SK-N-SH treated with all-trans-retinoic acid at 6 μM for 48 hours (cell line): ENCODE measurements at regions not wholly inside any gene's neighbourhood (a gene's known extent, or its start where the extent isn't known, plus 50 kb on each side); places are given as distances from the start of the nearest gene placed in this dataset.

Source experiments
- ATAC-seq: fragments of 200-7000 bp; cut with Tn5 transposase; 3 replicates; pipeline ENCODE4 v1.9.1; 2020; ENCODE audit warnings: mild to moderate bottlenecking, moderate library complexity
- BACH2 ChIP-seq: fragments of 250-450 bp; sonication (Bioruptor Pico); IDR thresholded peaks from 2 replicates; pipeline ENCODE4 v1.9.0; 2021; ENCODE audit warnings: mild to moderate bottlenecking, borderline replicate concordance
- CREB5 ChIP-seq: fragments of 250-450 bp; sonication (Bioruptor Pico); IDR thresholded peaks from 2 replicates; pipeline ENCODE4 v1.5.1; 2020; ENCODE audit warnings: low read depth, mild to moderate bottlenecking, moderate library complexity
- CSDC2 ChIP-seq: fragments of 250-450 bp; sonication (Bioruptor Pico); IDR thresholded peaks from 2 replicates; pipeline ENCODE4 v1.5.0; 2020; ENCODE audit warnings: mild to moderate bottlenecking, moderate library complexity
- CSRNP3 ChIP-seq: fragments of 250-450 bp; sonication (Bioruptor Pico); IDR thresholded peaks from 2 replicates; pipeline ENCODE4 v1.5.1; 2021; ENCODE audit warnings: mild to moderate bottlenecking, moderate library complexity
- ESRRG ChIP-seq: fragments of 250-450 bp; sonication (Bioruptor Pico); IDR thresholded peaks from 2 replicates; pipeline ENCODE4 v1.6.1; 2021; ENCODE audit warnings: mild to moderate bottlenecking
- GLIS3 ChIP-seq: fragments of 250-450 bp; sonication (Bioruptor Pico); IDR thresholded peaks from 2 replicates; pipeline ENCODE4 v1.5.0; 2020; ENCODE audit warnings: mild to moderate bottlenecking, moderate library complexity
- ISL1 ChIP-seq: fragments of 250-450 bp; sonication (Bioruptor Pico); IDR thresholded peaks from 2 replicates; pipeline ENCODE4 v2.1.2; 2022; ENCODE audit warnings: mild to moderate bottlenecking, moderate library complexity
- OSR1 ChIP-seq: fragments of 250-450 bp; sonication (Bioruptor Pico); IDR thresholded peaks from 2 replicates; pipeline ENCODE4 v1.8.0; 2022; ENCODE audit warnings: moderate library complexity, mild to moderate bottlenecking, inconsistent platforms
- POU6F1 ChIP-seq: fragments of 250-450 bp; sonication (Bioruptor Pico); IDR thresholded peaks from 2 replicates; pipeline ENCODE4 v1.8.0; 2021; ENCODE audit warnings: low read depth, mild to moderate bottlenecking, moderate library complexity, borderline replicate concordance
- PPARA ChIP-seq: fragments of 250-450 bp; sonication (Bioruptor Pico); IDR thresholded peaks from 2 replicates; pipeline ENCODE4 v1.5.0; 2020; ENCODE audit warnings: mild to moderate bottlenecking, borderline replicate concordance
- RARB ChIP-seq: fragments of 250-450 bp; sonication (Bioruptor Pico); IDR thresholded peaks from 2 replicates; pipeline ENCODE4 v1.8.0; 2021; ENCODE audit warnings: mild to moderate bottlenecking, moderate library complexity
- SNAI2 ChIP-seq: fragments of 250-450 bp; sonication (Bioruptor Pico); IDR thresholded peaks from 2 replicates; pipeline ENCODE4 v1.5.0; 2020; ENCODE audit warnings: mild to moderate bottlenecking, moderate library complexity
- TCF4 ChIP-seq: fragments of 250-450 bp; sonication (Bioruptor Pico); IDR thresholded peaks from 2 replicates; pipeline ENCODE4 v1.8.0; 2021; ENCODE audit warnings: mild to moderate bottlenecking, moderate library complexity, borderline replicate concordance
- TOX ChIP-seq: fragments of 250-450 bp; sonication (Bioruptor Pico); IDR thresholded peaks from 2 replicates; pipeline ENCODE4 v1.8.0; 2021; ENCODE audit warnings: mild to moderate bottlenecking, moderate library complexity, borderline replicate concordance
- TSHZ2 ChIP-seq: fragments of 250-450 bp; sonication (Bioruptor Pico); IDR thresholded peaks from 2 replicates; pipeline ENCODE4 v1.5.0; 2020; ENCODE audit warnings: mild to moderate bottlenecking, moderate library complexity
- ZC3H10 ChIP-seq: fragments of 250-450 bp; sonication (Bioruptor Pico); IDR thresholded peaks from 2 replicates; pipeline ENCODE4 v1.5.1; 2021; ENCODE audit warnings: mild to moderate bottlenecking, moderate library complexity
- ZFP3 ChIP-seq: fragments of 250-450 bp; sonication (Bioruptor Pico); IDR thresholded peaks from 2 replicates; pipeline ENCODE4 v1.5.0; 2020; ENCODE audit warnings: mild to moderate bottlenecking, moderate library complexity
- ZFP30 ChIP-seq: fragments of 450-650 bp; formaldehyde crosslinking; IDR thresholded peaks from 2 replicates; pipeline ENCODE4 v1.5.0; 2022; ENCODE audit warnings: mild to moderate bottlenecking, moderate library complexity
- ZNF565 ChIP-seq: fragments of 450-650 bp; formaldehyde crosslinking; conservative IDR thresholded peaks from 2 replicates; pipeline ENCODE4 v1.5.0; 2020; ENCODE audit warnings: low read depth, mild to moderate bottlenecking, moderate library complexity
- ZNF70 ChIP-seq: fragments of 450-650 bp; formaldehyde crosslinking; IDR thresholded peaks from 2 replicates; pipeline ENCODE4 v1.5.0; 2020; ENCODE audit warnings: mild to moderate bottlenecking, moderate library complexity
- ZNF8 ChIP-seq: fragments of 450-650 bp; formaldehyde crosslinking; IDR thresholded peaks from 2 replicates; pipeline ENCODE4 v1.5.0; 2020; ENCODE audit warnings: mild to moderate bottlenecking, moderate library complexity

GRCh38 chr1:114218361-114219171, 64.9 kb upstream of the SYT6 start:
- peak; percentile 20; the same call in 1 of the 3 replicates for ATAC-seq
- no peak for TF ChIP-seq ZFP30 (CRISPR knock-in tag)
- TF ChIP-seq TCF4 (CRISPR knock-in tag): peak; percentile 42; the same call in 1 of the 2 replicates
- TF ChIP-seq, all 23 proteins: peak for 1

- TF ChIP-seq RARB (no peak), ZC3H10 (no peak), GLIS3 (CRISPR knock-in tag) (no peak), TOX (CRISPR knock-in tag) (no peak), ZFP30 (CRISPR knock-in tag) (no peak), ZNF70 (CRISPR knock-in tag) (no peak)
- no peak for ATAC-seq
Measured at GRCh38 chr1:114216431-114217173, 62.9 kb upstream of the SYT6 start.

- no peak for TF ChIP-seq ZFP30 (CRISPR knock-in tag)
- TF ChIP-seq TOX (CRISPR knock-in tag): no peak
- TF ChIP-seq ZFP3 (CRISPR knock-in tag): no peak
- TF ChIP-seq OSR1 (CRISPR knock-in tag): no peak
- TF ChIP-seq TSHZ2 (CRISPR knock-in tag): no peak
- TF ChIP-seq GLIS3 (CRISPR knock-in tag): no peak
- no peak for TF ChIP-seq POU6F1 (CRISPR knock-in tag)
- TF ChIP-seq ZNF8 (CRISPR knock-in tag): no peak
- TF ChIP-seq ISL1 (CRISPR knock-in tag): no peak
- TF ChIP-seq SNAI2 (CRISPR knock-in tag): no peak
- TF ChIP-seq PPARA (CRISPR knock-in tag): no peak
- TF ChIP-seq ZC3H10: no peak
- TF ChIP-seq TCF4 (CRISPR knock-in tag): no peak
- no peak for TF ChIP-seq BACH2
- no peak for TF ChIP-seq ESRRG (CRISPR knock-in tag)
- TF ChIP-seq CSDC2 (CRISPR knock-in tag): no peak
- no peak for TF ChIP-seq ZNF565 (CRISPR knock-in tag)
- no peak for TF ChIP-seq CREB5
- TF ChIP-seq CSRNP3 (CRISPR knock-in tag): no peak
- peak; percentile 30; the same call in 1 of the 3 replicates for ATAC-seq
Measured at GRCh38 chr1:114215436-114215835, 61.8 kb upstream of the SYT6 start.

GRCh38 chr1:114214016-114214415, 60.3 kb upstream of the SYT6 start:
- TF ChIP-seq CREB5 (no peak), CSDC2 (CRISPR knock-in tag) (no peak), GLIS3 (CRISPR knock-in tag) (no peak)
- no peak for ATAC-seq
